GM10266 (cell line): ENCODE measurements at regions not wholly inside any gene's neighbourhood (a gene's known extent, or its start where the extent isn't known, plus 50 kb on each side); places are given as distances from the start of the nearest gene placed in this dataset.
"Not testable (repeated sequence)": the region's sequence is repeated elsewhere in the genome, so short reads cannot be mapped to it uniquely, and the experiment has no call there.

Experiments used
- DNase-seq: peaks from one replicate; pipeline ENCODE4 v3.0.0; 2012; ENCODE audit errors: extremely low spot score
- CTCF ChIP-seq: IDR thresholded peaks from 2 replicates; pipeline ENCODE4 v1.5.1; 2012; ENCODE audit warnings: mild to moderate bottlenecking, low read depth; ENCODE audit not compliant: control insufficient read depth, insufficient read depth; ENCODE audit errors: missing control alignments

GRCh38 chr9:124126648-124127646 is 115.4 kb downstream of the LHX2 start:
- DNase-seq = peak; percentile 74
- TF ChIP-seq CTCF = peak; percentile 98

GRCh38 chr9:124128568-124129166 is 117.1 kb downstream of the LHX2 start:
- no peak for DNase-seq
- TF ChIP-seq CTCF = no peak

GRCh38 chr9:124130277-124131075 is 118.9 kb downstream of the LHX2 start:
- no peak for DNase-seq
- no peak for TF ChIP-seq CTCF

- DNase-seq = not testable (repeated sequence)
These were observed 120.0 kb downstream of the LHX2 start for GRCh38 chr9:124131518-124131917.

GRCh38 chr9:124132671-124133147 is 121.1 kb downstream of the LHX2 start:
- TF ChIP-seq CTCF = no peak
- no peak for DNase-seq

- peak; percentile 53 for TF ChIP-seq CTCF
- peak; percentile 43 for DNase-seq
These were observed 122.2 kb downstream of the LHX2 start for GRCh38 chr9:124133727-124134126.

GRCh38 chr9:124134526-124134925 is 123.0 kb downstream of the LHX2 start:
- TF ChIP-seq CTCF = no peak

More at GRCh38 chr9:124134526-124134925, 123.0 kb downstream of the LHX2 start:
- DNase-seq = no peak
